K562 (cell line): ENCODE measurements at regions not wholly inside any gene's neighbourhood (a gene's known extent, or its start where the extent isn't known, plus 50 kb on each side); places are given as distances from the start of the nearest gene placed in this dataset.
A peak's percentile ranks its signal among the peaks of the same experiment; 100 is the strongest.

Experiments
- ATAC-seq: fragments of 200-7000 bp; cut with Tn5 transposase; 3 replicates; pipeline ENCODE4 v1.9.1; 2020; ENCODE audit warnings: moderate library complexity
- BruUV-seq: library from RNA; stranded (reverse); fragments of 400-500 nt; replicated peaks from 2 replicates; lab custom pipeline; 2021; lab: Mats Ljungman, UMichigan
- CTCF ChIA-PET: fragments of 300-600 bp; formaldehyde crosslinking; extraction: SDS; loops from one replicate; lab custom pipeline; 2021; ENCODE audit warnings: low intra/inter-chr PET ratio; lab: Yijun Ruan, JAX
- POLR2A ChIA-PET: fragments of 300-600, 350-650 bp; sonication (Branson Sonifier 250); formaldehyde crosslinking; extraction: SDS; loops from one replicate; lab custom pipeline; 2021; ENCODE audit warnings: antibody characterized with exemption, inconsistent platforms; lab: Yijun Ruan, JAX
- DNase-seq, 4 experiments: peaks; one replicate each; pipeline versions ENCODE4 v3.0.0 to v3.0.0-alpha.2; 2011 to 2018; ENCODE audit warnings: low spot score in 3 of 4, mixed read lengths in 3 of 4; ENCODE audit errors: extremely low read depth in 1 of 4
- FAIRE-seq: peaks from 2 replicates; lab custom pipeline; 2011; peaks lifted over from hg19 to GRCh38; lab: Jason Lieb, UNC
- H2AFZ ChIP-seq: 2 replicates; pipeline ENCODE4 v1.6.0; 2011; ENCODE audit warnings: low read depth, low read length, control low read depth, inconsistent platforms
- H3K27ac ChIP-seq: fragments of 200-600 bp; 3 replicates; pipeline ENCODE4 v1.8.0; 2011; ENCODE audit warnings: low read depth, mild to moderate bottlenecking, control low read depth, inconsistent platforms, low read length, moderate library complexity, mixed read lengths; ENCODE audit errors: extremely low read depth
- H3K27me3 ChIP-seq, 2 experiments: fragments of 300-600 bp in 1 of 2; 2 replicates in 1 of 2; 3 replicates in 1 of 2; pipeline versions ENCODE4 v1.6.0 to v1.8.0; 2011; ENCODE audit warnings: inconsistent platforms in 2 of 2, low read length in 2 of 2, mild to moderate bottlenecking in 1 of 2, mixed read lengths in 1 of 2, moderate library complexity in 1 of 2; ENCODE audit not compliant: control insufficient read depth in 2 of 2, insufficient read depth in 2 of 2
- H3K36me3 ChIP-seq: fragments of 300-600 bp; 3 replicates; pipeline ENCODE4 v1.8.0; 2011; ENCODE audit warnings: mild to moderate bottlenecking, low read length, inconsistent platforms; ENCODE audit not compliant: control insufficient read depth, insufficient read depth
- H3K4me1 ChIP-seq, 2 experiments: fragments of 200-600 bp in 1 of 2; replicated peaks in 1 of 2; 2 replicates in 1 of 2; 3 replicates in 1 of 2; pipeline versions ENCODE4 v1.5.1 to v1.8.0; 2011; ENCODE audit warnings: inconsistent platforms in 2 of 2, low read length in 2 of 2, mild to moderate bottlenecking in 1 of 2, mixed read lengths in 1 of 2, moderate library complexity in 1 of 2; ENCODE audit not compliant: control insufficient read depth in 2 of 2, insufficient read depth in 2 of 2
- H3K4me2 ChIP-seq: 2 replicates; pipeline ENCODE4 v1.6.1; 2011; ENCODE audit warnings: low read length, control low read depth, inconsistent platforms, mixed read lengths; ENCODE audit not compliant: insufficient read depth
- H3K4me3 ChIP-seq: fragments of 200-600 bp; sonication (generic), shearing (Covaris generic); 2 replicates; pipeline ENCODE4 v1.5.1; 2016; ENCODE audit warnings: control low read depth, inconsistent platforms
- H3K79me2 ChIP-seq: fragments of 200-600 bp; 3 replicates; pipeline ENCODE4 v1.8.0; 2011; ENCODE audit warnings: low read length, inconsistent platforms; ENCODE audit not compliant: control insufficient read depth, insufficient read depth
- H3K9ac ChIP-seq, 2 experiments: 2 replicates each; pipeline versions ENCODE4 v1.6.0 to v1.6.1; 2011; ENCODE audit warnings: low read depth in 2 of 2, low read length in 2 of 2, control low read depth in 1 of 2, inconsistent platforms in 1 of 2, mild to moderate bottlenecking in 1 of 2, mixed read lengths in 1 of 2; ENCODE audit not compliant: insufficient read depth in 1 of 2
- H3K9me1 ChIP-seq: one replicate; pipeline ENCODE4 v1.6.0; 2011; ENCODE audit warnings: inconsistent platforms, mild to moderate bottlenecking, low read length, moderate library complexity; ENCODE audit not compliant: control insufficient read depth, insufficient read depth
- H3K9me3 ChIP-seq: replicated peaks from 2 replicates; pipeline ENCODE4 v1.5.1; 2011; ENCODE audit warnings: low read depth, low read length, inconsistent platforms; ENCODE audit not compliant: control insufficient read depth, insufficient read depth
- H4K20me1 ChIP-seq: replicated peaks from 2 replicates; pipeline ENCODE4 v1.6.1; 2011; ENCODE audit warnings: low read length, inconsistent platforms, mixed read lengths; ENCODE audit not compliant: control insufficient read depth, insufficient read depth
- ARID1B ChIP-seq: fragments of 450-650 bp; IDR thresholded peaks from 2 replicates; pipeline ENCODE4 v1.6.1; 2016; ENCODE audit warnings: antibody characterized with exemption, mild to moderate bottlenecking, inconsistent platforms
- BRCA1 ChIP-seq, 2 experiments: fragments of 450-650 bp in 1 of 2; sonication (generic) in 1 of 2; formaldehyde crosslinking in 1 of 2; IDR thresholded peaks; 2 replicates each; pipeline versions ENCODE4 v1.5.0 to v1.6.1; 2017 to 2020; ENCODE audit warnings: mild to moderate bottlenecking in 1 of 2, missing genetic modification reagents in 1 of 2
- CEBPG ChIP-seq, 3 experiments: fragments of 200-800 bp in 1 of 3; sonication (Bioruptor generic) in 1 of 3; sonication (generic) in 1 of 3; formaldehyde crosslinking in 1 of 3; IDR thresholded peaks in 2 of 3; conservative IDR thresholded peaks in 1 of 3; 2 replicates each; pipeline versions ENCODE4 v1.6.1 to v1.8.0; 2016 to 2022; ENCODE audit warnings: missing compliant biosample characterization in 2 of 3, missing genetic modification characterization in 2 of 3, mild to moderate bottlenecking in 1 of 3, missing genetic modification reagents in 1 of 3
- CREM ChIP-seq: IDR thresholded peaks from 2 replicates; pipeline ENCODE4 v1.6.1; 2014; ENCODE audit warnings: antibody characterized with exemption, low read depth
- GABPA ChIP-seq: fragments of 200-800 bp; sonication (Bioruptor generic); conservative IDR thresholded peaks from 2 replicates; pipeline ENCODE4 v1.6.1; 2016; ENCODE audit warnings: low read depth, missing genetic modification characterization, missing compliant biosample characterization
- HMGXB4 ChIP-seq: sonication (generic); formaldehyde crosslinking; IDR thresholded peaks from 2 replicates; pipeline ENCODE4 v1.8.1; 2023; ENCODE audit warnings: mild to moderate bottlenecking, missing genetic modification reagents
- MCM2 ChIP-seq: fragments of 450-650 bp; IDR thresholded peaks from 2 replicates; pipeline ENCODE4 v1.6.1; 2017; ENCODE audit warnings: low read depth, mild to moderate bottlenecking
- MEF2A ChIP-seq: IDR thresholded peaks from 2 replicates; pipeline ENCODE4 v1.6.1; 2011; ENCODE audit warnings: low read depth, mild to moderate bottlenecking, low read length, moderate library complexity; ENCODE audit not compliant: control insufficient read depth
- RAD21 ChIP-seq, 2 experiments: fragments of 250-450 bp in 1 of 2; fragments of 450-650 bp in 1 of 2; sonication (Bioruptor Pico) in 1 of 2; formaldehyde crosslinking in 1 of 2; IDR thresholded peaks in 1 of 2; conservative IDR thresholded peaks in 1 of 2; 2 replicates each; pipeline versions ENCODE4 v1.4.0 to v1.8.0; 2020 to 2022; ENCODE audit warnings: mild to moderate bottlenecking in 2 of 2, moderate library complexity in 1 of 2
- SAFB2 ChIP-seq: fragments of 200-400 bp; formaldehyde crosslinking; IDR thresholded peaks from 2 replicates; pipeline ENCODE4 v1.6.1; 2018; ENCODE audit warnings: borderline replicate concordance, low read length, low read depth, moderate library complexity; ENCODE audit not compliant: severe bottlenecking
- TAF1 ChIP-seq: IDR thresholded peaks from 2 replicates; pipeline ENCODE4 v1.6.1; 2011; ENCODE audit warnings: mild to moderate bottlenecking, low read length, moderate library complexity; ENCODE audit not compliant: insufficient read depth, control insufficient read depth, severe bottlenecking; ENCODE audit errors: extremely low read depth
- TSHZ1 ChIP-seq: fragments of 250-450 bp; sonication (Bioruptor Pico); IDR thresholded peaks from 2 replicates; pipeline ENCODE4 v1.4.0; 2020; ENCODE audit warnings: mild to moderate bottlenecking, moderate library complexity
- ZNF780A ChIP-seq: fragments of 250-450 bp; sonication (Bioruptor Pico); IDR thresholded peaks from 2 replicates; pipeline ENCODE4 v1.5.0; 2021; ENCODE audit warnings: mild to moderate bottlenecking
- ZSCAN29 ChIP-seq: fragments of 450-650 bp; IDR thresholded peaks from 2 replicates; pipeline ENCODE4 v1.6.1; 2017
- WGBS: fragments of 100-300 bp; shearing (Covaris generic); methylation state at CpG from one replicate; pipeline ENCODE4 v1.1.6; 2016; ENCODE audit warnings: low coverage, mixed read lengths; ENCODE audit not compliant: insufficient coverage; ENCODE audit errors: missing lambda C conversion rate; 5-methylcytosine and 5-hydroxymethylcytosine counted together
- in situ Hi-C: fragments of 300-500 bp; cut with MboI; formaldehyde crosslinking; loops from 4 replicates; pipeline ENCODE4 v1.15.0; 2018; ENCODE audit warnings: inconsistent platforms, mixed read lengths
- intact Hi-C: fragments of 100-400 bp; cut with micrococcal nuclease; formaldehyde crosslinking; loops from 2 replicates; pipeline ENCODE4 v1.14.2; 2022

- peak; percentile 27; the same call in 1 of the 3 replicates for ATAC-seq
- FAIRE-seq, result no peak
- Histone ChIP-seq H3K27me3 (no peaks in the 10 kb centered on the region), H3K79me2 (peaks cover 82% of the 10 kb centered on the region), H3K36me3 (peaks cover 43% of the 10 kb centered on the region; the same call in 2 of the 3 replicates), H3K9ac (no peak overlapping the region), H3K27ac (no peak overlapping the region), H4K20me1 (no peaks in the 10 kb centered on the region), H3K9me3 (no peaks in the 10 kb centered on the region), H3K4me1 (peaks cover 0 to 6% of the 10 kb centered on the region in 2 experiments; a peak in 1 of 5 replicates), H2AFZ (no peak overlapping the region), H3K4me2 (no peak overlapping the region), H3K4me3 (no peak overlapping the region), H3K9me1 (no peaks in the 10 kb centered on the region)
- in situ Hi-C loops (no loop called here), intact Hi-C loops (no loop called here)
- ChIA-PET CTCF (no interaction called here), POLR2A (no interaction called here)
- 92% methylated on average over 3 of the region's 3 CpGs for WGBS
- no peak for DNase-seq
- no TSS peak for BruUV-seq
- TF ChIP-seq MEF2A (no peak), RAD21 (CRISPR knock-in tag; conservative IDR thresholded peaks at IDR 0.05 in 1 of 2, IDR thresholded peaks at IDR 0.05 in 1 of 2) (no peak), ARID1B (no peak), CREM (no peak), MCM2 (no peak), GABPA (tag) (no peak), ZSCAN29 (no peak), HMGXB4 (CRISPR knock-in tag) (no peak), BRCA1 (IDR thresholded peaks at IDR 0.05) (no peak), BRCA1 (CRISPR knock-in tag; IDR thresholded peaks at IDR 0.05) (no peak), SAFB2 (no peak), TSHZ1 (CRISPR knock-in tag) (no peak), CEBPG (CRISPR knock-in tag; IDR thresholded peaks at IDR 0.05) (no peak), CEBPG (tag; conservative IDR thresholded peaks at IDR 0.05 in 1 of 2, IDR thresholded peaks at IDR 0.05 in 1 of 2) (no peak), TAF1 (no peak), ZNF780A (no peak)
Observed at GRCh38 chr4:126698224-126698623, 934.5 kb upstream of the INTU start.
